HG03575 (cell line): ENCODE measurements at regions not wholly inside any gene's neighbourhood (a gene's known extent, or its start where the extent isn't known, plus 50 kb on each side); places are given as distances from the start of the nearest gene placed in this dataset.

Source experiments
- ATAC-seq: cut with Tn5 transposase; IDR thresholded peaks from one replicate; pipeline ENCODE4 v1.9.1; 2021; ENCODE audit not compliant: unreplicated experiment, insufficient number of reproducible peaks, low FRiP score; ENCODE audit errors: extremely low read depth

DNA sequence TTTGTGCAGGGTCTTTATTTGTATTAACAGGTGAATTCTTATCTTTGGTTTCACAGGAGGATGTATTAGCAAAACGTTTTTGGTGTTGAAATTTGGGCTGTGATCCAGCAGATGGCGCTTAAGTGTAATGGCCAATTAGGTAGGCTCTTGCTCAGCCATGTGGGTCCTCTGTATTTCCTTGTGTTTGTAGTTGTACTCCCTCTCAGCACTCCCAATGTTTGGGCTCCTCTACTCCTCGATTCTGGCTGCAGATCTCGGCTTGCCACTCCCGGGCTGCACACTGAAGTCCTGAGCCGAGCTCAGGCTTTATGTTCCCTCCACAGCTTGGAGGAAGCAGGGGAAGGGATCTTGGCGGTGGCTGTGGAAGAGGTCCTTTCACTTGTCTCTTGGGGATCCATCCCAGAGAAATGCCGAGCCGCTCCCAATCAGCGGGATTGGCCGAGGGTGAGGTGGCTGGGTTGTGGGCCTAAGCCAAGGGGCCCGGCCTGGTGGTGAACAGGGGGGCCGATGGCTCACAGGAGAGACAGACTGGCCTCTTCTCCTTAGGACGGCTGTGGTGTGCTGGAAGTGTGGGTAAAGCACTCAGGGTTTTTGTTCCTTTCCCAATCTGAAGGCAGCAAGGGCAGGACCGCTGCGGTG lies 133.7 kb downstream of the AEBP2 start:
- no peak for ATAC-seq

DNA sequence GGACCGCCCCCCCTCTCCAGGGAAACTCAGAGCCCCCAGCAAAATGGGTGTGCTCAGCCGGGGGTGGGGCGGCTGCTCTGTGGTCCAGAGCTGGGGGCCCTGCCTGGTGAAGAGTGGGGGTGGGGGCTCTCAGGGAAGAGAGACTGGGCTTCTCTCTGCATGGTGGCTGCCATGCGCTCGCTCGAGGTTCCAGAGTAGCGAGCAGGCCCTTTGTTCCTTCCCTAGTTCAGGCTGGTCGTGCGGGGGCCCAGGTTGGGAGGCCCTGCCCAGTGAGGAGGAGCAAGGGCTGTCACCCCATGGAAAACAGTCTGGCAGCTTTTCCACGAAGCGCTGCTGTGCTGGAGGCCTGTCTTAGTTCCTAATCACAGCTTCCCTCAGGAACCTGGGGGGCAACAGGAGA lies 134.6 kb downstream of the AEBP2 start:
- ATAC-seq, result no peak

DNA sequence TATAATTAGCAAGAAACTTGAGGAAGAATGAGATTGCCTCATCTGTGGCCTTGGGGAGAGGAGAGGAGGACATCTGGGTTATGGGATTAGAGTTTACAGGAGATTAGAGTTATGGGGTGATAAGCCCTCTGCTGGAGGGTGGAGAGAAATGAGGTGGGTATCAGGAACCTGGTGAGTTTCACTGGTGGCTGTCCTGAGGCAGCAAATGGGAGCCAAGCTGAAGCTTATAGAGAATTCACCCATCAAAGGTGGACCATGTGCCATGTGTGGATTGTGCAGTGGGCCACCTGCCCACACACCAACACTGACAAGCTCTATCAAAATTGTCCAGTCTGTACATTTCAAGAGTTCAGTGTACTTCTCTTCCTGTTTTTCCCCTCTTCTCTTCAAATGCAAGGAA lies 135.3 kb downstream of the AEBP2 start:
- no peak for ATAC-seq

DNA sequence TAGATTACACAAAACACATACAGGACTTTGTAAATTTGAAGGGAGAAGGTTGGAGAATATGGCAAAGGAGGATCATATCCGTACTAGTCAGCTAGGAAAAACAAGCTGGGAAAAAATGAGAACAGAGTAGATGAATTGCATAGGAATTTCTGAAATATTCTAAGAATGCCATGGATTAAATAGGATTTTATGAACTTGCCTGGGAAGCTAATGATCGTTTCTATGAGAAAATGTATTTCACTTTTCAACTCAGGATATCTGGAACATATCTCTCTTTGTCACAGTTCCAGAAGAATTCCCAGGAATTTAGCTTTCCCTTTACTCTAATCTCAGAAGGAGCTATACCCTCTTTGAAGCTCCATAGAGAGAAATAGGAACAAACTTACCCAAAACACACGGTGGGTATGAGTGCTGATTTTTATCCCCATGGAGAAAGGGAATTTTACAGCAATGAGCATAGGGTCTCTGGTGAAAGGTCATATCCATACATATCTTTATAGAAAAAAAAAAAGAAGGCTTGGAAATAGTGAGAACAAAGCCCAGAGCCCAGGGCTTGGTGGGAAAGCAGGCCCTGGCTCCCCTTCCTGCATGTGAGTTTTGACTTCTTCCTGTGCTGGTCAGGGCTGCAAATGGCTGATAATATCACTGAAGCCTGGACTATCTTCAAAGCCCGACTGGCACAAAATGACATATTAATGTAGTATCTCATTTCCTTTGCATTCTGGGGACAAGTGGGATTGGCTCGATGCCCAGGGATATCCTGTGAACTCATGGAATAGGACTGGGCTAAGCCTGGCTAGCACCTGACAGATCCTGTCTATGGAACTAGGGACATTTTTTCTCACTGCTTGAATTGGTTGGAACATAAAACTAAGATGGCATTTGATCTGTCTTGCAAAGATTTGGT lies 136.3 kb downstream of the AEBP2 start:
- no peak for ATAC-seq

DNA sequence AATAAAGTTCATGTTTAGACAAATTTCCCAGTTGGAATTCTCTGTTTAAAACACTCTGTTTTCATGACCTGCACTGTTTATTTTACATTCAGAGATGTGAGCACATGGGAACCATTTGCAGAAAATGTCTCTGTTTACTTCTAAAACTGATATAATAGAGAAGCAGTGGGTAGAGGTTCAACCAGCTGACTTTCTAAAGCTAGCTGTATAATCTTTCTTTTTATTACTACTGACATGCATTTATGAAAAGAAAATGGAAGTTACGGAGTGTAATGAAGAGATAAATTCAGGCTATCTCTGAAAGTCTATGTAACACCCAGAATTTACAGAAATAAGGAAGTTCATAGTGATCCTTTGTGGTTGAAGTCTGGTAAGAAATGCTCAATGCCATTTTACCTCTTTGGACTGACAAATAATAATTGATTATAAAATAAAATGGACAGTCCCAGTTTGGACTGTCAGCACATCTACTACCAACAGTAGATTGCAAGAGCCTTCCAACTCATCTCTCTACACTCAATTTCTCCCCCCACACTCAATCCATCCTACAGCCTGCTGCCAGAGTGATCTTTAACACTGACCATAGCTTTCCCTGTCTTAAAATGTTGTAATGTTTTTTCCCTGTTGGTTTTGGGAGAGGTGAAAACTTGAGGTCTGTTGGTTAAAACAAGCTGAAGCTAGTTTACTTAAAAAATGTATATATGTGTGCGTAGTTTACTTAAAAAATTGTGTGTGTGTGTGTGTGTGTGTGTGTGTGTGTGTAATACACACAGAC lies 137.4 kb downstream of the AEBP2 start:
- no peak for ATAC-seq

DNA sequence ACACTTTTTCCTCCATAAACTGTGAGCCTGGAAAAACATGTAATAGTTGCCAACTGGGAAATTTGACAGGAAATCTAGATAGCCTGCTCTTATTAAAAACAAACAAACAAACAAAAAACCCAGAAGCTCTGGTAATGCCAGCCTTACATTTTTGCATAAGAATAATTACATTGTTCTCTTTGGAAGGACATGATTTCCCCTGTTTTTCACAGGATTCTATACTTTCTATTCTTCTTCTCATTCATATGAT lies 137.9 kb downstream of the AEBP2 start:
- ATAC-seq, result no peak

DNA sequence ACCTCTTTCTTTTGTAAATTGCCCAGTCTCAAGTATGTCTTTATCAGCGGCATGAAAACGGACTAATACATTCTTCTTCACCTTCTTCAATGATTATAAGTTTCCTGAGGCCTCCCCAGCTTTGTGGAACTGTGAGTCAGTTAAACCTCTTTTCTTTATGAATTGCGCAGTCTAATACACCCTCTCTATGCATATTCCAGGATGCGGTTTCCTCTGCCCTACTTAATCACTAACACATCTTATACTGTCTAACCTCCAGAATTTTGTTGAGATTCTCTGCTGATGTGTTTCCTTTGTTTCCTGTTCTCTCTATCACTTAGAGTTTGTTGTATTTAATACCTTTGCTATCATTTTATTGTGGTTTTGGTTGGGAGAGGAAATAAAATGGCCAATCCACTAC lies 145.4 kb downstream of the AEBP2 start:
- ATAC-seq, result no peak

DNA sequence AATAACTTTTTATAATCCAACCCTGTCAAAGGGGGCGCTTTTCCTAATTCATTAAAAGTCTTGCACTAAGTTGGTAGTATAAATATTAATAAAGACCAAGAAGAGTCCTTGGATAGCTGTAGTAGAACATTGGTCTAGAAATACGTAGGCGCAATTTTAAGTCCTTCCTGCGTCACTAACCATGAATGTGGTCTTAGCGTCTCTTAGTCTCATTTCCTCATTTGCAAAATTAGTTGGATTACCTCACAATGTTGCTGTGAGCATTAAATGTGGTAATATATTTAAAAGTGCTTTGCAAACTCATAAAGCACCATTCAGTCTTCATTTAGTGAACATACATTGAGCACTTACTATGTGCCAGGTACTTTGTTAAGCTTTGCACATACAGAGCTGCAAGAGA lies 149.7 kb downstream of the AEBP2 start:
- no peak for ATAC-seq

DNA sequence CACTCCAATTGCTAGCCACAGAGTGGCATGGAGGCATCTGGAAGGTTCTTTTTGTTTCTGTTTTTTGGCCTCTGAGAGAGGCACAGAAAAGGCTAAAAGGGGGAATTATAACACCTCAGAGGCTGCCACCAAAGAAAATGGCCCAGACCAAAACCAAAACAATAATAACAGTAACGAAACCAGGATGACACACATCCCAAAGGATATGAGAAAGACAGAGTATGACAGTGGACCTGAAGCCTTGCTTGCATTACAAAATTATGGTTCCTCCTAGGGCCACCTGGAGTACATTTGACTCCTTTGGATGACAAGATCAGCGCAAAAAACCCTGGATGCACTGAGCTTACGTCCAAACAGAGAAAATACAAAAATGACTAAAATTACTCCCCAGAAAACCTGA lies 152.7 kb downstream of the AEBP2 start:
- no peak for ATAC-seq

DNA sequence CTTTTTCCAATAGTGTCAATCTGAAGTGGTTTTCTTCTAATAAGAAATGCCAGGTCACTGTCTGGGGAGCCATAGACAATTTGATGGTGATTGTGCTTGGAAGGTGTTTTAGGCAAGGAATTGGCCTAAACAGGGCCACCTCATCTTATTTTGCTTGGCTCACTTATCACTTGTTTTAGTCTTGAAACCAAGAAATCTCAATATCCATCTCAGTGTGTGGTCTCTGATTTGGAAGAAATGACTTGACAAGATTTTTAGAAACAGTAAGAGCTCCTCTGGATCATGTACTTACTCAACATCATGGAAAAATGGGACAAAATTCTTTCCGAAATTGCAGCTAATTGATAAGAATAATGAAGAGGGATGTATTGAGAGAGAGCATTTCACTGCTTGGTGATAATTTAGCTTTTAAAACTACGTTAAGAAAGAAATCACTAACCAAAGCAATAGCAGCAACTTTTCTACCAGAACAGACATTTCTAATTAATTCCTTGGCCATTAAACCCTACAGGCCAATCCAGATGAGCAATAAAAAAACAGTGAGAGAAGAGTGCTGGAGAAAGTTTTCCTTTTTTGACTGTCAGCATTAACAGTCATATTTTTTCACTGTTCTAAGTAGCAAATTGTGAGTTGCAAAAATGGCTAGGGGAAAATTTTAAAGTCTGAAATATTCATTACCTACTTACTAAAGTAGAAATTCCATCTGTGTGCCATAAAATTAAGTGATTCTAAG lies 157.3 kb downstream of the AEBP2 start:
- ATAC-seq, result no peak

DNA sequence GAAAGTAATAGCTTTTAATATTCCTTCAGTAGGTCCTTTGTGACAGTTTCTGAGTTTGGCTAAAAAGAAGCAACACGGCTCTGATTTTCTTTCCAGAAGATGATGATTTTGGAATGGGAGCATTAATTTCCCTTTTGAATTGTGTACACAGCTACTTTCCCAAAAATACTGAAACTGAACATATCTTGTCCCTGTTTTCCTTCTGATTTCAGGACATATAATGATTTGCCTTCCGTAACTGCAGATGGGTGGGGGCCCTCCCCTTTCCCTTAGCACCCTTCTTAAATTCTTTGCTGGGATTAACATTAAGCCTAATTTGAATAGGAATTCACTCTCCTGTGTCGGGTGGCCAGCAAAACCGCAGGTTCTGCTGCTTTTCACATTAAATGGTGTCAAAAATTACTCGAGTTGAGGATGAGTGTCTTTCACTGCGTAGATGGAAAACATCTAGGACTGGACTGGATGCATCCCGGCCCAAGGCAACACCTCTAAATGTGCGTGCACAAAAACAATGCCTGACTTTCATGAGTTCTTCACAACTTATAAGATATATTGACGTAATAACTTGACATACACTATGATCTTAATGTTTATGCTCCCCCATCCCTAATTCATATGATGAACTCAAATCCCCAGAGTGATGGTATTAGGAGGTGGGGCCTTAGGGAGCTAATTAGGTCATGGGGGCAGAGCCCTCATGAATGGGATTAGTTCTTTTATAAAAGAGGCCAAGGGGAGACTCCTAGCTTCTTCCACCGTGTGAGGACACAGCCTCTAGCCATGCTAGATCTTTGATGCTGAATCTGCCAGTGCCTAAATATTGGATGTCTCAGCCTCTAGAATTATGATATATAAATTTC lies 158.1 kb downstream of the AEBP2 start:
- ATAC-seq, result no peak

DNA sequence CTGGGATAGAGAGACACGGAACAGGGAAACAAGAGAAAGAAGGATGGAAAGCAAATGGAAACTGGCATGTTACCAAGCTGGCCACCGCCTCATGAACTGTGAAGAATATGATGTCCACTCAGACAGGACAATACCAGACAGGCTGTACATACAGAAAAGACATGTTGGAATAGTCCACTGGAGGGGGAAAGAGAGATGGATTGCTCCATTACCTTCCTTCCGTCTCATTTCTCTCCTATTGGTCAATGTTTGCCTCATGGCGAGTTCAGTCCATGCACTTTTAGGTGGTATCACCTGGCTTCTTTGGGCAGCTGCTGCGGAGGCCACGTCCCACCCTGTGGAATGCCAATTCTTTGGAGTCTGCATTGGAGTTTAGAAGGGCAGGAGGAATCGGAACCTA lies 166.4 kb downstream of the AEBP2 start:
- no peak for ATAC-seq

DNA sequence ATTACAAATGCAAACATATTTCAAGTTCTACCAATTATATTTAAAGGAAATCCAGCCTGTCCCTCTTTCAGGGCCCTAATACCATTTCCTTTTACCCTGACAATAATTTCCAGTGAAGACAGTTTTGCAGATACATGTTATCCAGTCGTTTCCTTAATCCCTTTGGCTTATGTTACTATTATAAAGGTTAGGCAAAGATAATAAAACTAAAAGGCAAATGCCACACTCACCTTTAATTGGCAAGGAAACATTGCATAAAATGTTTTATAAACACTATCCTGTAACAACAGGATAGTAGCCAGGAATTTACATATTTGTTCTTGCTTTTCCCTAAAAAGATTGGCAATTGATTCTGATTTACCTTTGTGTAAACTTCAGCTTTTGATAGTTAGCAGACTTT lies 168.7 kb downstream of the AEBP2 start:
- ATAC-seq, result no peak

DNA sequence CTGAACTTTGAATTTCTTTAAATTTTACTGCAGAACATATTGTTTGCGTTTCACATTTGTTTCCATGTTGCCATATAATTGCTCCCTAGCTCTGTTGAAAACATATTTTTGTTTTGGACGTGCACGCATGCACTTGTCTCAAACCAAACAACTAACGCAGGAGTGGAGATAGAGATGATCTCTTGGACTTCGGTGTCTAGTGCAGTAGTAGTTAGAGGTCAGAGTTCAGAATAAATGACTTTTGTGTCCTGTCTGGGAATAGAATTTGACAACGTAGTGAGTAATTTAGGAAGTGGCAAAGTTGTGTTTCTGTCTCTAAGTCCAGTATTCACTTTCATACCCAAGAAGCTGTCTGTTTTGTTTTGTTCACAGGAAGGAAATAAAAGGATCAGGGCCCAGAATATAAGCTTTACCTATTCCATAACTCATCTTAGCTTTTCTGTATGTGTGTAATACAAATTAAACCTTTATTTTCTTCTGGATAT lies 173.8 kb downstream of the AEBP2 start:
- no peak for ATAC-seq

DNA sequence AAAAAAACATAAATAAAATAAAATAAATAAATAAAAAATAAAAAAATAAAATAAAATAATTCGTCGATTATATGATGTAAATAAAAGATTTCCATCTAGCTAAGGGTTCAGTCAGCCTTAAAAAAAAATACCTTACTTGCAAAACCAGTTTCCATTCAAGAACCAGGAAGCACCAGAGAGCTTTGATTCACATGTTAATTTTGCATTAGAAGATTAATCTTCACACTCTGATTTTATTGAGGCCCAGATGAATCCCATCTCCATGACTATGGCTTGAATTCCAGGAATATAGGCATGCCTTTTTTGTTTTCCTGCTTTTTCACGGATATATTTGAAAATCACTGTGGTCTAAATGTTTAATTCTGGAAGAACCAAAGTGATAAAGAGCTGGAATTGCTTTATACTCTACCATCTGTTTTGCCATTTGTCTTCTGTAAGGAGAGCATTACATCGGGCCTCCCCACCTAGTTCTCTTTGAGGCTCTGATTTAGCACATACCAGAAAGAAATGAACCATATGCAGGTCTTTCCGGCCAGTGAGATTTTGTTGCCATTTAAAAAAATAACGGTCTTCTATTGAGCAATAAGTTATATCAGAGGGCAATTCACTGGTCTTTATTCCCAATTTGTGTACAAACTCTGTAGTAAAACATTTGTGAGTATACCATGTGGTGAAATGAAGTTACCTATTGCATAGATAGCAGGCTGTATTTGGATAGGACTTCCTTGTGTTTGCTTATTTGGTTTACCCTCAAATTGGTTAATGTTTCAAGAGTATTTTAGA lies 175.5 kb downstream of the AEBP2 start:
- ATAC-seq, result no peak

DNA sequence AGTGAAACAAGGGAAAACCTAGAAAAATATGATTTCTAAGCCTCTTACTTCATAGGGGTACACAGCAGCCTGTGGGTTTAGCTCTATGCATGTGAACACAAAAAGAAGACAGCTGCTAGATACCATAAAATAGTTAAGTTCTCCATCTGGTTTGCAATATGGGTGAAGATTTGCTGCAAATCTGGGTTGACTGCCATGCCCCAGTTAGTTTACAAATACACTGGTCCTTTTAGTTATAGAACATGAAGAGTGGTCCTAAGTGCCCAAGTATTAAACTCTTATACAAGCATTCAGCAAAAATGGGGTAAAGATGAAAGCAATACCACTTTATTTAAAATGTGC lies 176.1 kb downstream of the AEBP2 start:
- no peak for ATAC-seq

DNA sequence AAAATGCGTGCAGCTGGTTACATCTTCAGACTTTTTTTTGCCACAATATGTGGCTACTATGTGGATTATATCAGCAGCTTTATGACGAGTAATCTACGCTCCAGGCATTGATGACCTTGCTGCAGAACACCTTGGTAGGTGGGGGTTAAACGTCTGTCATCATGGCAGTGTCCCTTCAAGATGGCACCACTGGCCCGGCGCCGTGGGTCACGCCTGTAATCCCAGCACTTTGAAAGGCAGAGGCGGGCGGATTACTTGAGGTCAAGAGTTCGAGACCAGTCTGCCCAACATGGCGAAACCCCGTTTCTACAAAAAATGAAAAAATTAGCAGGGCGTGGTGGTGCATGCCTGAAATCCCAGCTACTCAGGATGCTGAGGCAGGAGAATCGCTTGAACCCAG lies 177.5 kb downstream of the AEBP2 start:
- no peak for ATAC-seq

DNA sequence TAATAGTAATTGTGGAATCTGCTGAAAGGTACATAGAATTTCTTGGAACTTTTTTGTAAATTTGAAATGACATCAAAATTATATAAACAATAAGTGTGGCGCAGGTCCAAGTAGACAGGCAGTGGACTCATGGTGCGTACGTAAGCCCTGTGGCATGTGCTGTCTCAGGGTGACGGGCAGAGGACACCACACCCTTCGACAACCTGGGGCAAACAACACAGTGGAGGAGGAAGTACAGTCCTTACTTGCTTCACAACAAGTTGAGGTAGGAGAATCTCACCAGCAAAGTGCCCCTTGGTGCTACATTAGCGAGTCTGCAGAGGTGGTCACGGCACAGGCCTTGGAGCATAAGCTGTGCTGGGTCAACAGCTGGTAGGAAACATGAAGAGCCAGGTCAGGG lies 180.9 kb downstream of the AEBP2 start:
- no peak for ATAC-seq
